ENCODE measurements at regions not wholly inside any gene's neighbourhood (a gene's known extent, or its start where the extent isn't known, plus 50 kb on each side); places are given as distances from the start of the nearest gene placed in this dataset.

DNA sequence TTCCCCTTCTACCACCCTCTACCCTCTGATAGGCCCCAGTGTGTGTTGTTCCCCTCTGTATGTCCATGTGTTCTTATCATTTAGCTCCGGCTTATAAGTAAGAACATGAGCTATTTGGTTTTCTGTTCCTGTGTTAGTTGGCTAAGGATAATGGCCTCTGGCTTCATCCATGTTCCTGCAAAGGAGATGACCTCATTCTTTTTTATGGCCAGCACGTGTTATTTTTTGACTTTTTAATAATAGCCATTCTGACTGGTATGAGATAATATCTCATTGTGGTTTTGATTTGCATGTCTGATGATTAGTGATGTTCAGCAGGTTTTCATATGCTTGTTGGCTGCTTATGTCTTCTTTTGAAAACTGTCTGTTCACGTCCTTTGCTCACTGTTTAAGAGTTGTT lies 63.1 kb upstream of the NPHP3 start:
- no peak for ATAC-seq
- Histone ChIP-seq H3K27ac (peak overlapping the region in 2 of 4 donors; percentile 7 to 54), H3K9me3 (no peaks in the 10 kb centered on the region), H3K36me3 (no peaks in the 10 kb centered on the region), H3K4me3 (no peak overlapping the region), H3K4me1 (peaks cover 15 to 46% (median 27%) of the 10 kb centered on the region in 3 donors), H3K27me3 (no peaks in the 10 kb centered on the region)
- TF ChIP-seq POLR2AphosphoS5 (IDR thresholded peaks at IDR 0.05) (no peak), EP300 (IDR thresholded peaks at IDR 0.05) (no peak), POLR2A (IDR thresholded peaks at IDR 0.05) (no peak)
- TF ChIP-seq, protein P1, sequence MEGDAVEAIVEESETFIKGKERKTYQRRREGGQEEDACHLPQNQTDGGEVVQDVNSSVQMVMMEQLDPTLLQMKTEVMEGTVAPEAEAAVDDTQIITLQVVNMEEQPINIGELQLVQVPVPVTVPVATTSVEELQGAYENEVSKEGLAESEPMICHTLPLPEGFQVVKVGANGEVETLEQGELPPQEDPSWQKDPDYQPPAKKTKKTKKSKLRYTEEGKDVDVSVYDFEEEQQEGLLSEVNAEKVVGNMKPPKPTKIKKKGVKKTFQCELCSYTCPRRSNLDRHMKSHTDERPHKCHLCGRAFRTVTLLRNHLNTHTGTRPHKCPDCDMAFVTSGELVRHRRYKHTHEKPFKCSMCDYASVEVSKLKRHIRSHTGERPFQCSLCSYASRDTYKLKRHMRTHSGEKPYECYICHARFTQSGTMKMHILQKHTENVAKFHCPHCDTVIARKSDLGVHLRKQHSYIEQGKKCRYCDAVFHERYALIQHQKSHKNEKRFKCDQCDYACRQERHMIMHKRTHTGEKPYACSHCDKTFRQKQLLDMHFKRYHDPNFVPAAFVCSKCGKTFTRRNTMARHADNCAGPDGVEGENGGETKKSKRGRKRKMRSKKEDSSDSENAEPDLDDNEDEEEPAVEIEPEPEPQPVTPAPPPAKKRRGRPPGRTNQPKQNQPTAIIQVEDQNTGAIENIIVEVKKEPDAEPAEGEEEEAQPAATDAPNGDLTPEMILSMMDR (IDR thresholded peaks at IDR 0.05) = no peak
- WGBS, 2 donors (ENCODE audit: low coverage in 1 of 2) = 25 to 41% methylated on average over 3 of the region's 3 CpGs

DNA sequence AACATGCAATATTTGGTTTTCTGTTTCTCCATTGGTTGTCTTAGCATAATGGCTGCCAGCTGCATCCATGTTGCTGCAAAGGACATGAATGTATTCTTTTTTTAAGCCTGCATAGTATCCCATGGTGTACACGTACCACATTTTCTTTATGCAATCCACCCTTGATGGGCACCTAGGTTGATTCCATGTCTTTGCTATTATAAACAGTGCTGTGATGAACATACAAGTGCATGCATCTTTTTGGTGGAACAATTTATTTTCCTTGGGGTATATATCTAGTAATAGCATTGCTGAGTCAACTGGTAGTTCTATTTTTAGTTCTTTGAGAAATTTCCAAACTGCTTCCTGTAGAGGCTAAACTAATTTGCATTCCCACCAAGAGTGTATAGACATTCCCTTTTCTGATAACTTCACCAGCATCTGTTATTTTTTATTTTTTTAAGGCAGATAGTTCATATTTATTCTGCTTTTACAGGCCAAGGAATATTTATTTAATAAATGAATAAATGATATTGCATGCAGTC lies 62.4 kb upstream of the NPHP3 start:
- TF ChIP-seq, protein P1 (IDR thresholded peaks at IDR 0.05) = no peak
- no peak for TF ChIP-seq POLR2A (IDR thresholded peaks at IDR 0.05)
- TF ChIP-seq EP300 (IDR thresholded peaks at IDR 0.05) = no peak
- no peak for TF ChIP-seq POLR2AphosphoS5 (IDR thresholded peaks at IDR 0.05)
- Histone ChIP-seq H3K4me1 (peaks cover 11 to 39% (median 23%) of the 10 kb centered on the region in 3 donors), H3K9me3 (no peaks in the 10 kb centered on the region), H3K4me3 (no peak overlapping the region), H3K36me3 (no peaks in the 10 kb centered on the region), H3K27me3 (no peaks in the 10 kb centered on the region), H3K27ac (no peak overlapping the region)
- WGBS, 2 donors (ENCODE audit: low coverage in 1 of 2) = 38 to 71% methylated on average over 1 of the region's 1 CpG
- no peak for ATAC-seq

DNA sequence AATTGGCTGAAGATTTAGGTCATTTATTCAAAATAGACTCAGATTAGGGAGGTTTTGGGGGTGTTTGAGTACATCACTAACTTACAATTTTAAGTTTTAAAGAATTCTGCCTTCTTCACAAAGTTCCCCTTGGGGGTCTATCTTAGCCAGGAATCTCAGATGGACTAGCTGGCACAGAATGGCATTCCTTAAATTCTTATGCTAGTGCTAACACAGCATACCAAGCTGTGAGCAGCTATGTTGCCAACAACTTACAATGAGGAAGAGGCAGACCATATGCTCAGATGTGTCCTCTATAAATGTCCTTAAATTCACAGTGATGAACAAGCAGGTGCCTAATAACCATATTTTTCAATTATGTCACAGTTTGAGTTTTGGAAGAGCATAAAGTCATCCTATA lies 60.9 kb upstream of the NPHP3 start:
- ATAC-seq = no peak
- Histone ChIP-seq H3K4me3 (no peak overlapping the region), H3K4me1 (peaks cover 10 to 24% (median 11%) of the 10 kb centered on the region in 3 donors), H3K36me3 (no peaks in the 10 kb centered on the region), H3K27me3 (no peaks in the 10 kb centered on the region), H3K9me3 (no peaks in the 10 kb centered on the region), H3K27ac (no peak overlapping the region)
- TF ChIP-seq, protein P1 (IDR thresholded peaks at IDR 0.05) = no peak
- no peak for TF ChIP-seq EP300 (IDR thresholded peaks at IDR 0.05)

DNA sequence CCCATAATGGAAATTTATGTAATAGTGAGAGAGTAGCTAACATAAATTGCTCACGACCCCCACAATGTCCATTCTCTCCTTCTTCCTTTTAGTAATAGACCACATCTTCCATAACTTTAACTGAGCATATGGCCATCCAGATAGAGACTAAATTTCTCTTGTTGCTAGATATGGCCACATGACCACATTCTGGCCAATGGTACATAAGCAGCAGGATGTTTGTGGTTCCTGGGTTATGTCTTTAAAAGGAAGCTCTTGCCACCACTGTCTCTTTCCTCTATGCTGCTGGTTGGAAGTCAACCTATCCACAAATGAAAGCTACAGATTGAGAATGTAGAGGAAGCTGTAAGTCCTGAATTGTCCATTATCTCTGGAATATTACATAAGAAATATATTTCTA lies 59.7 kb upstream of the NPHP3 start:
- peaks cover 0 to 12% (median 4%) of the 10 kb centered on the region in 3 donors for H3K4me1 ChIP-seq
- no peak overlapping the region for H3K4me3 ChIP-seq
- H3K27ac ChIP-seq = no peak overlapping the region
- no peaks in the 10 kb centered on the region for H3K9me3 ChIP-seq
- H3K36me3 ChIP-seq = no peaks in the 10 kb centered on the region
- TF ChIP-seq EP300 (IDR thresholded peaks at IDR 0.05) (no peak), POLR2AphosphoS5 (IDR thresholded peaks at IDR 0.05) (no peak), POLR2A (IDR thresholded peaks at IDR 0.05) (no peak)
- TF ChIP-seq, protein P1 (IDR thresholded peaks at IDR 0.05) = no peak
- H3K27me3 ChIP-seq = no peaks in the 10 kb centered on the region
- no peak for ATAC-seq
- 93% methylated on average over 1 of the region's 1 CpG; no CpG with 5 or more reads in 1 of the 2 donors for WGBS, 2 donors (ENCODE audit: low coverage in 1 of 2)

DNA sequence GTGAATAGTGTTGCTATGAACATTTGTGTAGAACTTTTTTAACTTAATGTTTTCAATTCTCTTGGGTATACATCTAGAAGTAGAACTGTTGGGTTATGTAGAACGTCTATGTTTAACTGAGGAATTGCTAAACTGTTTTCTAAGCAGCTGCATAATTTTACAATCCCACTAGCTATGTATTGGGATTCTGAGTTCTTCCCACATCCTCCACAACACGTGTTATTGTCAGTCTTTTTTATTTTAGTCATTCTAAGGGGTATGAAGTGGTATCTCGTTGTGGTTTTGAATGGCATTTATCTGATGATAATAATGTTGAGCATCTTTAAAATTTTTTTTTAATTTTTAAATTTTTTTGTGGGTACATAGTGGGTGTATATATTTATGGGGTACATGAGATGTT lies 55.0 kb upstream of the NPHP3 start:
- TF ChIP-seq, protein P1 (IDR thresholded peaks at IDR 0.05) = no peak
- TF ChIP-seq EP300 (IDR thresholded peaks at IDR 0.05) (no peak), POLR2AphosphoS5 (IDR thresholded peaks at IDR 0.05) (no peak), POLR2A (IDR thresholded peaks at IDR 0.05) (no peak)

More for the DNA sequence above, 55.0 kb upstream of the NPHP3 start:
- Histone ChIP-seq H3K4me1 (no peaks in the 10 kb centered on the region), H3K9me3 (peaks cover 0 to 3% (median 0%) of the 10 kb centered on the region in 3 donors), H3K27me3 (no peaks in the 10 kb centered on the region), H3K36me3 (no peaks in the 10 kb centered on the region), H3K27ac (no peak overlapping the region), H3K4me3 (no peak overlapping the region)
- ATAC-seq = no peak
- WGBS, 2 donors (ENCODE audit: low coverage in 1 of 2) = 68 to 71% methylated on average over 3 of the region's 3 CpGs
